GM12878 (cell line): ENCODE measurements at regions not wholly inside any gene's neighbourhood (a gene's known extent, or its start where the extent isn't known, plus 50 kb on each side); places are given as distances from the start of the nearest gene placed in this dataset.

ENCODE experiments used
- ATAC-seq: fragments of 200-7000 bp; cut with Tn5 transposase; 3 replicates; pipeline ENCODE4 v1.9.1; 2020; ENCODE audit warnings: mild to moderate bottlenecking, moderate library complexity
- BruUV-seq: library from RNA; stranded (reverse); fragments of 400-500 nt; replicated peaks from 2 replicates; lab custom pipeline; 2021; lab: Mats Ljungman, UMichigan
- CTCF ChIA-PET: fragments of 300-600 bp; sonication (Branson Sonifier 250); formaldehyde crosslinking; extraction: SDS; loops from one replicate; lab custom pipeline; 2021; ENCODE audit warnings: inconsistent platforms; lab: Yijun Ruan, JAX
- POLR2A ChIA-PET: fragments of 350-600 bp; formaldehyde crosslinking; extraction: SDS; loops from one replicate; lab custom pipeline; 2021; ENCODE audit warnings: inconsistent platforms; lab: Charles Lee
- RAD21 ChIA-PET: fragments of 300-600 bp; sonication (Branson Sonifier 250); formaldehyde crosslinking; loops from one replicate; lab custom pipeline; 2023; ENCODE audit warnings: antibody characterized with exemption; ENCODE audit not compliant: unreplicated experiment; lab: Charles Lee
- SMC1A ChIA-PET: fragments of 300-600 bp; sonication (Branson Sonifier 250); formaldehyde crosslinking; loops from one replicate; lab custom pipeline; 2023; ENCODE audit not compliant: unreplicated experiment, uncharacterized antibody; lab: Charles Lee
- DNase-seq: peaks from one replicate; pipeline ENCODE4 v3.0.0-alpha.2; 2011; ENCODE audit warnings: low read depth, low spot score
- FAIRE-seq: peaks from 3 replicates; lab custom pipeline; 2011; peaks lifted over from hg19 to GRCh38; lab: Jason Lieb, UNC
- H2AFZ ChIP-seq: 2 replicates; pipeline ENCODE4 v1.6.0; 2011; ENCODE audit warnings: low read depth, low read length, control low read depth; ENCODE audit not compliant: control insufficient read depth
- H3K27ac ChIP-seq: 2 replicates; pipeline ENCODE4 v1.5.1; 2011; ENCODE audit warnings: control low read depth; ENCODE audit not compliant: control insufficient read depth, insufficient read depth
- H3K27me3 ChIP-seq, 2 experiments: replicated peaks in 1 of 2; 2 replicates each; pipeline versions ENCODE4 v1.6.0 to v1.6.1; 2011; ENCODE audit warnings: low read length in 1 of 2; ENCODE audit not compliant: control insufficient read depth in 2 of 2, insufficient read depth in 2 of 2
- H3K36me3 ChIP-seq, 2 experiments: 2 replicates each; pipeline ENCODE4 v1.5.1; 2011; ENCODE audit warnings: low read length in 1 of 2; ENCODE audit not compliant: control insufficient read depth in 2 of 2, insufficient read depth in 2 of 2
- H3K4me1 ChIP-seq: 2 replicates; pipeline ENCODE4 v1.6.1; 2011; ENCODE audit warnings: mild to moderate bottlenecking, low read length, moderate library complexity, mixed read lengths; ENCODE audit not compliant: control insufficient read depth, insufficient read depth
- H3K4me2 ChIP-seq: 2 replicates; pipeline ENCODE4 v1.6.0; 2011; ENCODE audit warnings: control low read depth; ENCODE audit not compliant: control insufficient read depth, insufficient read depth
- H3K4me3 ChIP-seq: fragments of 200-600 bp; sonication (generic); 2 replicates; pipeline ENCODE4 v1.5.1; 2016
- H3K79me2 ChIP-seq: 2 replicates; pipeline ENCODE4 v1.6.0; 2011; ENCODE audit warnings: low read length; ENCODE audit not compliant: control insufficient read depth, insufficient read depth
- H3K9ac ChIP-seq: 2 replicates; pipeline ENCODE4 v1.8.0; 2011; ENCODE audit warnings: low read length, control low read depth, mixed read lengths; ENCODE audit not compliant: control insufficient read depth, insufficient read depth
- H3K9me3 ChIP-seq: replicated peaks from 3 replicates; pipeline ENCODE4 v1.5.1; 2011; ENCODE audit warnings: mild to moderate bottlenecking, low read length; ENCODE audit not compliant: control insufficient read depth, insufficient read depth
- H4K20me1 ChIP-seq: 2 replicates; pipeline ENCODE4 v1.6.0; 2011; ENCODE audit not compliant: control insufficient read depth, insufficient read depth
- BCL3 ChIP-seq: IDR thresholded peaks from 2 replicates; pipeline ENCODE4 v1.6.1; 2011; ENCODE audit warnings: borderline replicate concordance, low read depth, mild to moderate bottlenecking, moderate library complexity, low read length; ENCODE audit not compliant: insufficient read depth, poor library complexity, severe bottlenecking
- CBX3 ChIP-seq: fragments of 200-600 bp; sonication (generic); IDR thresholded peaks from 2 replicates; pipeline ENCODE4 v1.6.1; 2016; ENCODE audit warnings: low read depth, borderline replicate concordance
- HDAC2 ChIP-seq: fragments of 200-600 bp; sonication (generic); IDR thresholded peaks from 2 replicates; pipeline ENCODE4 v1.6.1; 2017
- LARP7 ChIP-seq: fragments of 450-650 bp; IDR thresholded peaks from 2 replicates; pipeline ENCODE4 v1.6.1; 2017; ENCODE audit warnings: mild to moderate bottlenecking
- MYB ChIP-seq: fragments of 150-350 bp; IDR thresholded peaks from 2 replicates; pipeline ENCODE4 v1.6.1; 2014; ENCODE audit warnings: mild to moderate bottlenecking, low read depth, low read length, borderline replicate concordance
- PAX8 ChIP-seq: fragments of 450-650 bp; IDR thresholded peaks from 2 replicates; pipeline ENCODE4 v1.6.1; 2017; ENCODE audit warnings: mild to moderate bottlenecking, moderate library complexity
- SUZ12 ChIP-seq: fragments of 200-600 bp; sonication (generic); IDR thresholded peaks from one replicate; pipeline ENCODE4 v1.6.1; 2018; ENCODE audit warnings: antibody characterized with exemption, mild to moderate bottlenecking; ENCODE audit not compliant: unreplicated experiment
- WGBS: methylation state at CpG from one replicate; pipeline ENCODE4 v1.1.6; 2016; ENCODE audit warnings: low lambda C conversion rate; ENCODE audit not compliant: insufficient replicate concordance, insufficient coverage; ENCODE audit errors: missing lambda C conversion rate; 5-methylcytosine and 5-hydroxymethylcytosine counted together
- in situ Hi-C: fragments of 300-500 bp; cut with MboI; formaldehyde crosslinking; loops from 9 replicates; pipeline ENCODE4 v1.14.3; 2018; ENCODE audit warnings: mixed read lengths
- intact Hi-C: fragments of 100-400 bp; cut with micrococcal nuclease; formaldehyde crosslinking; loops from one replicate; pipeline ENCODE4 v1.14.2; 2022; ENCODE audit not compliant: unreplicated experiment
- TF ChIP-seq, protein P1 (sequence below): IDR thresholded peaks from 2 replicates; pipeline ENCODE4 v1.6.1; 2012; ENCODE audit warnings: low read depth, low read length, improper control_type of control experiment
- TF ChIP-seq, protein P2 (sequence below): fragments of 450-650 bp; IDR thresholded peaks from 2 replicates; pipeline ENCODE4 v1.6.1; 2016; ENCODE audit warnings: mild to moderate bottlenecking, moderate library complexity, borderline replicate concordance

- no peak for FAIRE-seq
- CTCF ChIA-PET = no interaction called here
- TF ChIP-seq BCL3 (no peak), HDAC2 (no peak), MYB (no peak), SUZ12 (no peak), CBX3 (no peak)
- Histone ChIP-seq H3K4me3 (no peak overlapping the region), H4K20me1 (no peaks in the 10 kb centered on the region), H3K4me1 (no peaks in the 10 kb centered on the region), H2AFZ (no peak overlapping the region), H3K36me3 (no peaks in the 10 kb centered on the region), H3K4me2 (no peak overlapping the region), H3K27me3 (no peaks in the 10 kb centered on the region; a peak in 1 of 4 replicates), H3K27ac (no peak overlapping the region), H3K9ac (no peak overlapping the region), H3K79me2 (no peaks in the 10 kb centered on the region), H3K9me3 (no peaks in the 10 kb centered on the region)
- in situ Hi-C loops (no loop called here), intact Hi-C loops (no loop called here)
- ATAC-seq = no peak
- DNase-seq = no peak
- SMC1A ChIA-PET = interaction anchor here (0.7 kb wide), 1 partner anchor 1755 kb away, joined by 4 read pairs; no protein-coding TSS in a partner anchor
- 47% methylated on average over 4 of the region's 4 CpGs for WGBS
- RAD21 ChIA-PET = no interaction called here
- BruUV-seq = no TSS peak
- POLR2A ChIA-PET = no interaction called here
These were observed 102.0 kb upstream of the CLSTN2 start for GRCh38 chr3:139832998-139833397.

GRCh38 chr3:139830817-139831216 is 104.2 kb upstream of the CLSTN2 start:
- H2AFZ ChIP-seq = no peak overlapping the region
- H3K27ac ChIP-seq = no peak overlapping the region
- POLR2A ChIA-PET = no interaction called here
- 45% methylated on average over 11 of the region's 11 CpGs for WGBS
- ATAC-seq = no peak
- no peaks in the 10 kb centered on the region for H3K79me2 ChIP-seq
- intact Hi-C loops (no loop called here), in situ Hi-C loops (no loop called here)
- no peak for DNase-seq
- H3K9me3 ChIP-seq = no peaks in the 10 kb centered on the region
- RAD21 ChIA-PET = no interaction called here
- no peak overlapping the region for H3K4me3 ChIP-seq
- no peaks in the 10 kb centered on the region for H4K20me1 ChIP-seq
- no TSS peak for BruUV-seq
- H3K36me3 ChIP-seq = no peaks in the 10 kb centered on the region
- FAIRE-seq = no peak
- CTCF ChIA-PET = no interaction called here
- SMC1A ChIA-PET = no interaction called here
- H3K4me1 ChIP-seq = no peaks in the 10 kb centered on the region
- H3K4me2 ChIP-seq = no peak overlapping the region
- H3K27me3 ChIP-seq = no peaks in the 10 kb centered on the region; a peak in 1 of 4 replicates
- no peak overlapping the region for H3K9ac ChIP-seq
- no peak for TF ChIP-seq LARP7
- TF ChIP-seq, protein P1, sequence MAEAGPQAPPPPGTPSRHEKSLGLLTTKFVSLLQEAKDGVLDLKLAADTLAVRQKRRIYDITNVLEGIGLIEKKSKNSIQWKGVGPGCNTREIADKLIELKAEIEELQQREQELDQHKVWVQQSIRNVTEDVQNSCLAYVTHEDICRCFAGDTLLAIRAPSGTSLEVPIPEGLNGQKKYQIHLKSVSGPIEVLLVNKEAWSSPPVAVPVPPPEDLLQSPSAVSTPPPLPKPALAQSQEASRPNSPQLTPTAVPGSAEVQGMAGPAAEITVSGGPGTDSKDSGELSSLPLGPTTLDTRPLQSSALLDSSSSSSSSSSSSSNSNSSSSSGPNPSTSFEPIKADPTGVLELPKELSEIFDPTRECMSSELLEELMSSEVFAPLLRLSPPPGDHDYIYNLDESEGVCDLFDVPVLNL = no peak
- TF ChIP-seq PAX8 = no peak
- TF ChIP-seq, protein P2, sequence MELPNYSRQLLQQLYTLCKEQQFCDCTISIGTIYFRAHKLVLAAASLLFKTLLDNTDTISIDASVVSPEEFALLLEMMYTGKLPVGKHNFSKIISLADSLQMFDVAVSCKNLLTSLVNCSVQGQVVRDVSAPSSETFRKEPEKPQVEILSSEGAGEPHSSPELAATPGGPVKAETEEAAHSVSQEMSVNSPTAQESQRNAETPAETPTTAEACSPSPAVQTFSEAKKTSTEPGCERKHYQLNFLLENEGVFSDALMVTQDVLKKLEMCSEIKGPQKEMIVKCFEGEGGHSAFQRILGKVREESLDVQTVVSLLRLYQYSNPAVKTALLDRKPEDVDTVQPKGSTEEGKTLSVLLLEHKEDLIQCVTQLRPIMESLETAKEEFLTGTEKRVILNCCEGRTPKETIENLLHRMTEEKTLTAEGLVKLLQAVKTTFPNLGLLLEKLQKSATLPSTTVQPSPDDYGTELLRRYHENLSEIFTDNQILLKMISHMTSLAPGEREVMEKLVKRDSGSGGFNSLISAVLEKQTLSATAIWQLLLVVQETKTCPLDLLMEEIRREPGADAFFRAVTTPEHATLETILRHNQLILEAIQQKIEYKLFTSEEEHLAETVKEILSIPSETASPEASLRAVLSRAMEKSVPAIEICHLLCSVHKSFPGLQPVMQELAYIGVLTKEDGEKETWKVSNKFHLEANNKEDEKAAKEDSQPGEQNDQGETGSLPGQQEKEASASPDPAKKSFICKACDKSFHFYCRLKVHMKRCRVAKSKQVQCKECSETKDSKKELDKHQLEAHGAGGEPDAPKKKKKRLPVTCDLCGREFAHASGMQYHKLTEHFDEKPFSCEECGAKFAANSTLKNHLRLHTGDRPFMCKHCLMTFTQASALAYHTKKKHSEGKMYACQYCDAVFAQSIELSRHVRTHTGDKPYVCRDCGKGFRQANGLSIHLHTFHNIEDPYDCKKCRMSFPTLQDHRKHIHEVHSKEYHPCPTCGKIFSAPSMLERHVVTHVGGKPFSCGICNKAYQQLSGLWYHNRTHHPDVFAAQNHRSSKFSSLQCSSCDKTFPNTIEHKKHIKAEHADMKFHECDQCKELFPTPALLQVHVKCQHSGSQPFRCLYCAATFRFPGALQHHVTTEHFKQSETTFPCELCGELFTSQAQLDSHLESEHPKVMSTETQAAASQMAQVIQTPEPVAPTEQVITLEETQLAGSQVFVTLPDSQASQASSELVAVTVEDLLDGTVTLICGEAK = no peak
